ENCODE measurements at regions not wholly inside any gene's neighbourhood (a gene's known extent, or its start where the extent isn't known, plus 50 kb on each side); places are given as distances from the start of the nearest gene placed in this dataset.
A peak's percentile ranks its signal among the peaks of the same experiment; 100 is the strongest.

GRCh38 chr9:108316066-108316465, 539.7 kb downstream of the ACTL7B start:
- peak in 1 of 3 donors; percentile 20 for DNase-seq
- H3K27me3 ChIP-seq (ENCODE audit: control insufficient read depth in 3 of 3, insufficient read depth in 3 of 3, low read length in 2 of 3): no peaks in the 10 kb centered on the region
- WGBS, 2 donors: 54% methylated on average over 4 of the region's 4 CpGs
- H3K36me3 ChIP-seq (ENCODE audit: control insufficient read depth in 4 of 4, insufficient read depth in 4 of 4, low read length in 4 of 4): no peaks in the 10 kb centered on the region
- H3K27ac ChIP-seq (ENCODE audit: low read depth in 1 of 2, low read length in 1 of 2): no peak overlapping the region
- no peak overlapping the region for H3K4me3 ChIP-seq
- peaks cover 0 to 29% (median 0%) of the 10 kb centered on the region in 5 donors for H3K4me1 ChIP-seq (ENCODE audit: control insufficient read depth in 5 of 5, insufficient read depth in 5 of 5, low read length in 5 of 5)
- ATAC-seq (ENCODE audit: insufficient read depth, low FRiP score): no peak
- no peak for TF ChIP-seq CTCF (IDR thresholded peaks at IDR 0.05; ENCODE audit: control extremely low read depth, extremely low read depth)
- H3K9ac ChIP-seq (ENCODE audit: insufficient read depth in 1 of 2, low read length in 2 of 2): no peak overlapping the region
- peaks cover 0 to 3% (median 0%) of the 10 kb centered on the region in 4 donors for H3K9me3 ChIP-seq (ENCODE audit: control insufficient read depth in 4 of 4, insufficient read depth in 3 of 4, low read length in 3 of 4)

- Histone ChIP-seq H3K9me3 (ENCODE audit: control insufficient read depth in 4 of 4, insufficient read depth in 3 of 4, low read length in 3 of 4) (peaks cover 0 to 3% (median 0%) of the 10 kb centered on the region in 4 donors), H3K36me3 (ENCODE audit: control insufficient read depth in 4 of 4, insufficient read depth in 4 of 4, low read length in 4 of 4) (no peaks in the 10 kb centered on the region), H3K27ac (ENCODE audit: low read depth in 1 of 2, low read length in 1 of 2) (no peak overlapping the region), H3K27me3 (ENCODE audit: control insufficient read depth in 3 of 3, insufficient read depth in 3 of 3, low read length in 2 of 3) (no peaks in the 10 kb centered on the region), H3K4me1 (ENCODE audit: control insufficient read depth in 5 of 5, insufficient read depth in 5 of 5, low read length in 5 of 5) (peaks cover 0 to 39% (median 0%) of the 10 kb centered on the region in 5 donors), H3K9ac (ENCODE audit: insufficient read depth in 1 of 2, low read length in 2 of 2) (no peak overlapping the region), H3K4me3 (no peak overlapping the region)
- no peak for ATAC-seq (ENCODE audit: insufficient read depth, low FRiP score)
- DNase-seq: peak; percentile 79 to 96 (median 95)
- 76 to 89% methylated on average over 3 of the region's 3 CpGs for WGBS, 2 donors
- no peak for TF ChIP-seq CTCF (IDR thresholded peaks at IDR 0.05; ENCODE audit: control extremely low read depth, extremely low read depth)
Measured at GRCh38 chr9:108311745-108312144, 544.0 kb downstream of the ACTL7B start.

- no peaks in the 10 kb centered on the region for H3K27me3 ChIP-seq (ENCODE audit: control insufficient read depth in 3 of 3, insufficient read depth in 3 of 3, low read length in 2 of 3)
- no peak for TF ChIP-seq CTCF (IDR thresholded peaks at IDR 0.05; ENCODE audit: control extremely low read depth, extremely low read depth)
- 69 to 79% methylated on average over 3 of the region's 3 CpGs for WGBS, 2 donors
- ATAC-seq (ENCODE audit: insufficient read depth, low FRiP score) (no peak), DNase-seq (no peak)
- no peak overlapping the region for H3K9ac ChIP-seq (ENCODE audit: insufficient read depth in 1 of 2, low read length in 2 of 2)
- no peak overlapping the region for H3K27ac ChIP-seq (ENCODE audit: low read depth in 1 of 2, low read length in 1 of 2)
- no peaks in the 10 kb centered on the region for H3K9me3 ChIP-seq (ENCODE audit: control insufficient read depth in 4 of 4, insufficient read depth in 3 of 4, low read length in 3 of 4)
- H3K4me1 ChIP-seq (ENCODE audit: control insufficient read depth in 5 of 5, insufficient read depth in 5 of 5, low read length in 5 of 5): peaks cover 0 to 39% (median 0%) of the 10 kb centered on the region in 5 donors
- no peaks in the 10 kb centered on the region for H3K36me3 ChIP-seq (ENCODE audit: control insufficient read depth in 4 of 4, insufficient read depth in 4 of 4, low read length in 4 of 4)
- H3K4me3 ChIP-seq: no peak overlapping the region
Measured at GRCh38 chr9:108310202-108310601, 545.6 kb downstream of the ACTL7B start.
